ENCODE measurements at regions not wholly inside any gene's neighbourhood (a gene's known extent, or its start where the extent isn't known, plus 50 kb on each side); places are given as distances from the start of the nearest gene placed in this dataset.

DNA sequence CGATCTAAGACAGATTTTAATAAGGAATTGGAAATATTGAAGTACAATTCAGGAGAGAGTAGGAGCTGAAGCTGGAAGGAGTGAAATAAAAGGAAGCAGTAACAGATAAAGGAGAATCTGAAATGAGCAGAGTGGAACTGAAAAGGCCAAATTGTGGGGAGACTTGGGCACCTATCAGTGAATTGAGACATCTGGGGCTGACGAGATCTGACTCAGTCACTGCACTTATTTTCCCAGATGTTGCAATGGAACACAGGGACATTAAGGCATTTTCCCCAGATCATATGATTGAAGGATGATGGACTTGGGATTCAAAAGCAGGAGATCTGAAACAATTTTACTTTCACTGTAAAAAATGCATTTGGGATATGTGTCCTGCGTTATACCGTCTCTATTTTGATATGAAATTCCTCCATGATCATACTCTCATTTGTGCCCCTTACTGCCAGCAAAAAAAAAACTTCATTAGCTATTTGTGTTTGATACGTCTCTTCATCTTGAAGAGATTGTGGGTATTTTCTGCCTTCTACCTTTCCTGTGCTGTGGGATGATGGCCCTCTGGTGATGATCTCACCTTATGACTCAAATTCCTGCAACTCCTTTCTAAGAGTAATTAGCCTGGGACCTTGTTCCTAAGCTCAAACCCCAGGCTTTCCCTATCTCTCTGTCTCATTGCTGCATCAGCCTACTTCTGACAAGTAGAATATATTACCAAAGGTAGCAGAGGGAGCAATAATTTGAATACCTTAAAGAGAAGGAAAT, 278.5 kb upstream of the MAN1A1 start:
- DNase-seq = no peak

- DNase-seq = no peak
These were observed 277.5 kb upstream of the MAN1A1 start for GRCh38 chr6:119626884-119627619.

DNA sequence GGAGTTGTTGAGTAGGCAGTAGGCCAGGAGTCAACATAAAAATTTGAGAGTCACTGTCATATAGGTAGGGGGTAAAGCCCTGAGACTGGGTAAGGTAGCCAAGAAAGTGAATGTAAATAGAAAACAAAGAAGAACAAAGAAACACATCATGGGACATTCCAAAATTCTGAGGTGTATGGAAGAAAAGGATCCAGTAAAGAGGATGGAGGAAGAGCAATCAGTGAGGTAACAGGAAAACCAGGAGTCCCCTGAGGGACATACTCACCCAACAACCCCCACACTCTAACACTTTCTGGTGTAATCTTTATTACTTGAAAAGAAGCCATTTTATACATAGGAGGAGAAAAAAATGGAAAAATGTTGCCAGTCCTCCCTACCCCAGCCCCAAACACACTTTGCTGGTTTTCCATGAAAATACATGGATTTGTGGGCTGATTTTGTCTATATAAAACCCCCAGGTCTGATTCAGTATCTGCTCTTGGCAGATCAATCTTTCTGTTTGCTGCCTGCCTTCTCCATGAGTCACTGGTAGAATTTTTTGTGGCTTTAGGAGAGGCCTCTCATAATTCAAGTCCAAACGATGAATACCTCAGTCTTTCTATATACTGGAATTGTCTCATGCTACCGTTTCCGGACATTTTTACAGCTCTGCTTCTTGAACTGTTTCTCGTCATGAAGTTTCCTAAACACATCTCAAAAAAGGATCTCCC, 271.4 kb upstream of the MAN1A1 start:
- DNase-seq = no peak

GRCh38 chr6:119614138-119614537, 264.6 kb upstream of the MAN1A1 start:
- no peak for DNase-seq

- no peak for DNase-seq
These were observed 263.4 kb upstream of the MAN1A1 start for GRCh38 chr6:119612911-119613381.

GRCh38 chr6:119612176-119612891, 262.8 kb upstream of the MAN1A1 start:
- no peak for DNase-seq

GRCh38 chr6:119610754-119611153, 261.2 kb upstream of the MAN1A1 start:
- DNase-seq = no peak

DNA sequence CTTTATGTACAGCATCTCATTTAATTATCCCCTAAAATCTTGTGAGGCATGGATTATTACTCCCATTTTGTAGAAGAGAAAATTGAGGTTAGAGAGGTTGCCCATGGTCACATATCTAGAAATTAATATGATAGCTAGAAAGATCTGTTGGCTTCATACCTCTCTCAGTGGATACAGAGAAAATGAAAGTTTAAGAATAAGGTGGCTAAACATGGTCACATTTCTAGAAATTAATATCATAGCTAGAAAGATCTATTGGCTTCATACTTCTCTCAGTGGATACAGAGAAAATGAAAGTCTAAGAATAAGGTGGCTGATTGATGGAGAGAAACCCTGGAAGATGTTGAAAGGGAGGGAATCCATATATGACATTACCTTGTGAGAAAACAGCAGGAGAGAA, 260.7 kb upstream of the MAN1A1 start:
- DNase-seq = no peak

GRCh38 chr6:119609865-119610264, 260.3 kb upstream of the MAN1A1 start:
- no peak for DNase-seq

GRCh38 chr6:119608994-119609393, 259.4 kb upstream of the MAN1A1 start:
- no peak for DNase-seq

- DNase-seq = no peak
These were observed 254.6 kb upstream of the MAN1A1 start for GRCh38 chr6:119604124-119604523.

DNA sequence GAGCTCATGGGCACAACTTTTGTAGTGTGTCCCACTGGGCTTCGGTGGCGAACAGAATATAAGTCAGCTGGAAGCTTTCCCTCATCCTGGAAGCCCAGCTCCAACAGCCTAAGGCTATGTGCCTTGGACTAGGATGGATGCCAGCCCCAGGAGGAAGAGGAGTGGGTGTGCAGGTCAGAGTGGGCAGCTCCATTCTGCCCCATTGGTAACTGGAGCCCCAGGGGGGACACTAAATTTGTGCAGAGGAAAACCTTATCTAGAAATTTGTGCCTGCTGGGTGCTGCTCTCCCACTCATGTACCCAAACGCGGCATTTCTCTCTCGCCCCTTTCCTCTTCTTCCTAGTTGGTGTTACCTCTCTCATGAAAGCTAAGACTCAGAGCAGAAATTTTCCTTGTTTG, 253.9 kb upstream of the MAN1A1 start:
- DNase-seq = no peak

DNA sequence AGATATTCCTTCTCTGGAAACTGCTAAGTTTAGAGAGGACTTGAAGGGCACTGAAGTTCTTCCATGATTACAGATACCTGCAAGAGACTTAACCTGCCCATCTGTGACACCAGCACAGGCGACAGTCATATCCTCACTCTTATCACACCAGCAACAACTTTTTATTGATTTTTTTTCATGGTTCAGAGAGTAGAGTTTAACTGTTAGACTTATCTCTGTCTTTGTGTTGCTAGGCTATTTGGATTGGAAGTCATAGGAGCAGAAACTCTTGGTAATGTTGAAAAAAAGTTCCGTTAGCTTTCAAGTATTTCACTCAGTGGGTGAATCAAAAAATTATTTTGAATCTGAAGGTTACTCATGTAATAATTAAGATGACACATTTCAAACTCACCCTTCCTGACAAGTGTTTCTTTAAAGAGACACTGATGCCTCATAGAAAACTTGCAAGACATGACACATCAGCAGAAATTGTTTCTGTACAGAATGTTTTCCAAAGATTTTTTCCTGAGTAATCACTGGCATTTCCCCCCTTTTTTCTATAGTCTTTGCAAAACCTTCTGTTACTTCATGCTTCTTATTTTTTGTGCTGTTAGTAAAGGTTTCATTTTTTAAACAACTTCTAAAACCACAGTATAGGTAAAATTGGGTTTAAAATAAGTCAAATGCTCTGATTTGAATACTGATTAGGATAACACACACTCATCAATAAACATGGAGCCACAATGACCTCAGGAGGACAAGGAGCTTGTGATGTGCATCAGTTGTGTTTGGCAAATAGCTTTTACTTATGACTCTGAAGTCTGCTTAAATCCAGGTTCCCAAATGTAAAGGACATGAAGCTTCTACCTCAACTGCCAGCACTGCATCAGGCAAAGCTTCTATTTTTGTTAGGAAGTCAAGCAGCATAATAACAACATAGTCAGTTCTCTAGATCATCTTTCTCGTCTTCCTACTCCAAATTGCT, 252.9 kb upstream of the MAN1A1 start:
- DNase-seq = no peak

DNA sequence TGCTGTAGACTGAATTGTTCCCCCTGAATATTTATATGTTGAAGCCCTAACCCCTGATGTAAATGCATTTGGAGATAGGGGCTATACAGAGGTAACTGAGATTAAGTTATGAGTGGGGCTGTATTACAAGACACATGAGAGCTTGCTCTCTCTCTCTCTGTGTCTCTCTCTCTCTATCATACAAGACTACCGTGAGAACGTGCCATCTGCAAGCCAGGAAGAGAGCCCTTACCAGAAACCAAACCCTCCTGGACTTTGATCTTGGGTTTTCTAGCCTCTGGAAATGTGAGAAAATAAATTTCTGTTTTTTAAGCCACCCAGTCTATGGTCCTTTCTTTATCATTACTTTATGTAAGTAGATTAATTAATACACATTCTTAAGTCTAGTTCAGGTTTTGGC, 249.3 kb upstream of the MAN1A1 start:
- DNase-seq = no peak

- no peak for DNase-seq
These were observed 245.3 kb upstream of the MAN1A1 start for GRCh38 chr6:119594907-119595306.

DNA sequence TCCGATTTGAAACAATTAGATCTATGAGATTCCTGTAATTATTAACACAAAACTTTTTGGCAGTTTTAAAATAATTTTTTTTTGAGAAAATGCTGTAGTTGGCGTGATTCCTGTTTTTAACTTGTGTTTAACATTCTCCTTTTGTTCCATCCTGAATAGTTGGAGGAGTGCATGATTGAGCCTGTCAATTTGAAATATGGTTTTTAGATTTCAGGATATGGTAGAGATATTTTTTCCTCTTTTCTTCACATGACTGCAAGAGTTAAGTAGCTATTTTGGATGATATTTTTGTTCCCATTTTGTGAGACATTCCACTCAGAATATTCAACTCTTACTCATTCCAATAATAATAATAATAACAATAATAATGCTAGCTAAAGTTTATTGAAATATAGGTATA, 241.7 kb upstream of the MAN1A1 start:
- DNase-seq = no peak

- DNase-seq = no peak
These were observed 240.5 kb upstream of the MAN1A1 start for GRCh38 chr6:119590066-119590465.

GRCh38 chr6:119587537-119587936, 238.0 kb upstream of the MAN1A1 start:
- no peak for DNase-seq

GRCh38 chr6:119586250-119586882, 236.8 kb upstream of the MAN1A1 start:
- DNase-seq = no peak

DNA sequence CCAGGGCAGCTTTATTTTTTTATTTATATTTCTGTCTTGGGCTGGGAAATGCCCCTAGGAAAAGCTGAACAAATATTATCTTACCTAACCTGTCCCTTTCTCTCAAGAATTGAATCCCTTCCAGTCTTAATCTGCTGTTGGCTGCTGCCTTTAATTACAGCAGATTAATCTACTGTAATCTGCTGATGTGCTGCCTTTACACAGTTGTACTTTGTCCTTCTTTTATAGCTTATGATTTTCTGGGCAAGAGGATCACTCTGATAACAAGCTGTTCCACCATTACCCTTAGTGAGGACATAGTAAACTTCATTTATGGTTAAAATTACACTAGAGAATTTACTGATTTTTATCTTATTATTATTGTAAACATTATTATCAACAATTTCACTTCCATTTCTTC, 234.5 kb upstream of the MAN1A1 start:
- DNase-seq = no peak

GRCh38 chr6:119581220-119581619, 231.7 kb upstream of the MAN1A1 start:
- DNase-seq = no peak

Data from retina (tissue), 1 donor.